ENCODE measurements at regions not wholly inside any gene's neighbourhood (a gene's known extent, or its start where the extent isn't known, plus 50 kb on each side); places are given as distances from the start of the nearest gene placed in this dataset.

- Histone ChIP-seq H3K27me3 (no peaks in the 10 kb centered on the region), H3K4me3 (ENCODE audit: low read depth in 1 of 2, low read length in 1 of 2) (no peak overlapping the region), H3K4me1 (ENCODE audit: control insufficient read depth in 1 of 2, insufficient read depth in 1 of 2, low read depth in 1 of 2, low read length in 1 of 2) (no peaks in the 10 kb centered on the region), H3K9me3 (no peaks in the 10 kb centered on the region), H3K36me3 (no peaks in the 10 kb centered on the region), H3K27ac (no peak overlapping the region)
- TF ChIP-seq CTCF (IDR thresholded peaks at IDR 0.05): no peak
These were observed 566.6 kb upstream of the ID4 start for GRCh38 chr6:19270616-19271015.

GRCh38 chr6:19279273-19279684, 557.9 kb upstream of the ID4 start:
- H3K4me1 ChIP-seq (ENCODE audit: control insufficient read depth in 1 of 2, insufficient read depth in 1 of 2, low read depth in 1 of 2, low read length in 1 of 2): no peaks in the 10 kb centered on the region
- H3K27me3 ChIP-seq: no peaks in the 10 kb centered on the region
- no peak overlapping the region for H3K27ac ChIP-seq
- H3K9me3 ChIP-seq: no peaks in the 10 kb centered on the region
- no peak overlapping the region for H3K4me3 ChIP-seq (ENCODE audit: low read depth in 1 of 2, low read length in 1 of 2)
- TF ChIP-seq CTCF (IDR thresholded peaks at IDR 0.05): no peak
- H3K36me3 ChIP-seq: no peaks in the 10 kb centered on the region

GRCh38 chr6:19287928-19288327, 549.2 kb upstream of the ID4 start:
- Histone ChIP-seq H3K4me3 (ENCODE audit: low read depth in 1 of 2, low read length in 1 of 2) (no peak overlapping the region), H3K4me1 (ENCODE audit: control insufficient read depth in 1 of 2, insufficient read depth in 1 of 2, low read depth in 1 of 2, low read length in 1 of 2) (no peaks in the 10 kb centered on the region), H3K9me3 (no peaks in the 10 kb centered on the region), H3K36me3 (no peaks in the 10 kb centered on the region), H3K27me3 (no peaks in the 10 kb centered on the region), H3K27ac (no peak overlapping the region)
- no peak for TF ChIP-seq CTCF (IDR thresholded peaks at IDR 0.05)

GRCh38 chr6:19289457-19289856, 547.7 kb upstream of the ID4 start:
- no peaks in the 10 kb centered on the region for H3K4me1 ChIP-seq (ENCODE audit: control insufficient read depth in 1 of 2, insufficient read depth in 1 of 2, low read depth in 1 of 2, low read length in 1 of 2)
- H3K27ac ChIP-seq: no peak overlapping the region
- H3K36me3 ChIP-seq: no peaks in the 10 kb centered on the region
- no peak for TF ChIP-seq CTCF (IDR thresholded peaks at IDR 0.05)
- no peaks in the 10 kb centered on the region for H3K27me3 ChIP-seq
- no peak overlapping the region for H3K4me3 ChIP-seq (ENCODE audit: low read depth in 1 of 2, low read length in 1 of 2)
- H3K9me3 ChIP-seq: no peaks in the 10 kb centered on the region

- no peak overlapping the region for H3K4me3 ChIP-seq (ENCODE audit: low read depth in 1 of 2, low read length in 1 of 2)
- no peak overlapping the region for H3K27ac ChIP-seq
- H3K9me3 ChIP-seq: no peaks in the 10 kb centered on the region
- no peaks in the 10 kb centered on the region for H3K36me3 ChIP-seq
- TF ChIP-seq CTCF (IDR thresholded peaks at IDR 0.05): no peak
- no peaks in the 10 kb centered on the region for H3K27me3 ChIP-seq
- H3K4me1 ChIP-seq (ENCODE audit: control insufficient read depth in 1 of 2, insufficient read depth in 1 of 2, low read depth in 1 of 2, low read length in 1 of 2): no peaks in the 10 kb centered on the region
These were observed 539.3 kb upstream of the ID4 start for GRCh38 chr6:19297880-19298279.

- Histone ChIP-seq H3K27me3 (no peaks in the 10 kb centered on the region), H3K27ac (no peak overlapping the region)
- no peak for TF ChIP-seq CTCF (IDR thresholded peaks at IDR 0.05)
These were observed 538.7 kb upstream of the ID4 start for GRCh38 chr6:19298421-19298820.

More at GRCh38 chr6:19298421-19298820, 538.7 kb upstream of the ID4 start:
- no peaks in the 10 kb centered on the region for H3K9me3 ChIP-seq
- H3K36me3 ChIP-seq: no peaks in the 10 kb centered on the region
- no peaks in the 10 kb centered on the region for H3K4me1 ChIP-seq (ENCODE audit: control insufficient read depth in 1 of 2, insufficient read depth in 1 of 2, low read depth in 1 of 2, low read length in 1 of 2)
- H3K4me3 ChIP-seq (ENCODE audit: low read depth in 1 of 2, low read length in 1 of 2): no peak overlapping the region
